Right atrium auricular region (tissue), 2 donors: ENCODE measurements at regions not wholly inside any gene's neighbourhood (a gene's known extent, or its start where the extent isn't known, plus 50 kb on each side); places are given as distances from the start of the nearest gene placed in this dataset.

Experiments
- DNase-seq: peaks from one replicate; pipeline ENCODE4 v3.0.0-alpha.2; 2019; ENCODE audit warnings: low spot score
- H3K27ac ChIP-seq, 2 donors: fragments of 200-600 bp; sonication (generic); 1 replicate in 1 of 2; 2 replicates in 1 of 2; pipeline ENCODE4 v1.5.1; 2016 to 2019
- H3K27me3 ChIP-seq, 2 donors: fragments of 200-600 bp; sonication (generic); one replicate each; pipeline versions ENCODE4 v1.5.1 to v1.6.0; 2017 to 2019
- H3K36me3 ChIP-seq: fragments of 200-600 bp; sonication (generic); one replicate; pipeline ENCODE4 v1.5.1; 2016
- H3K4me1 ChIP-seq, 2 donors: fragments of 200-600 bp; sonication (generic); one replicate each; pipeline versions ENCODE4 v1.5.1 to v1.6.0; 2017 to 2019
- H3K4me3 ChIP-seq, 2 donors: fragments of 200-600 bp; sonication (generic); 1 replicate in 1 of 2; 2 replicates in 1 of 2; pipeline ENCODE4 v1.5.1; 2017 to 2019; ENCODE audit warnings: mild to moderate bottlenecking in 1 of 2, moderate library complexity in 1 of 2
- H3K9me3 ChIP-seq, 2 donors: fragments of 200-600 bp; sonication (generic); one replicate each; pipeline ENCODE4 v1.5.1; 2019
- CTCF ChIP-seq, 2 donors: fragments of 200-600 bp; sonication (generic); IDR thresholded peaks; one replicate each; pipeline ENCODE4 v1.5.1; 2019; ENCODE audit warnings: antibody characterized with exemption in 2 of 2

GRCh38 chr2:150090031-150090430, 397.4 kb downstream of the RND3 start:
- H3K9me3 ChIP-seq = peaks cover 0 to 6% of the 10 kb centered on the region in 2 donors
- H3K4me1 ChIP-seq = no peaks in the 10 kb centered on the region

GRCh38 chr2:150088538-150088937, 398.9 kb downstream of the RND3 start:
- H3K4me1 ChIP-seq = no peaks in the 10 kb centered on the region
- H3K36me3 ChIP-seq = no peaks in the 10 kb centered on the region
- no peak overlapping the region for H3K27ac ChIP-seq
- no peak for DNase-seq
- no peaks in the 10 kb centered on the region for H3K27me3 ChIP-seq
- peaks cover 0 to 13% of the 10 kb centered on the region in 2 donors for H3K9me3 ChIP-seq
- H3K4me3 ChIP-seq = no peak overlapping the region
- TF ChIP-seq CTCF (IDR thresholded peaks at IDR 0.05) = no peak

More at GRCh38 chr2:150090031-150090430, 397.4 kb downstream of the RND3 start:
- Histone ChIP-seq H3K27ac (no peak overlapping the region), H3K27me3 (no peaks in the 10 kb centered on the region), H3K36me3 (no peaks in the 10 kb centered on the region), H3K4me3 (no peak overlapping the region)
- DNase-seq = no peak
- no peak for TF ChIP-seq CTCF (IDR thresholded peaks at IDR 0.05)

GRCh38 chr2:150085478-150085877, 402.0 kb downstream of the RND3 start:
- no peaks in the 10 kb centered on the region for H3K36me3 ChIP-seq
- H3K4me3 ChIP-seq = no peak overlapping the region
- no peaks in the 10 kb centered on the region for H3K27me3 ChIP-seq
- H3K27ac ChIP-seq = no peak overlapping the region
- H3K4me1 ChIP-seq = no peaks in the 10 kb centered on the region
- TF ChIP-seq CTCF (IDR thresholded peaks at IDR 0.05) = no peak
- H3K9me3 ChIP-seq = peaks cover 0 to 13% of the 10 kb centered on the region in 2 donors
- no peak for DNase-seq

GRCh38 chr2:150081775-150082481, 405.5 kb downstream of the RND3 start:
- Histone ChIP-seq H3K4me3 (no peak overlapping the region), H3K27me3 (no peaks in the 10 kb centered on the region), H3K36me3 (no peaks in the 10 kb centered on the region), H3K9me3 (peaks cover 0 to 13% of the 10 kb centered on the region in 2 donors), H3K4me1 (no peaks in the 10 kb centered on the region), H3K27ac (no peak overlapping the region)
- DNase-seq = no peak
- TF ChIP-seq CTCF (IDR thresholded peaks at IDR 0.05) = no peak

- H3K4me1 ChIP-seq = no peaks in the 10 kb centered on the region
- no peak overlapping the region for H3K4me3 ChIP-seq
- DNase-seq = no peak
- no peak for TF ChIP-seq CTCF (IDR thresholded peaks at IDR 0.05)
- no peaks in the 10 kb centered on the region for H3K36me3 ChIP-seq
- peaks cover 0 to 1% of the 10 kb centered on the region in 2 donors for H3K9me3 ChIP-seq
- H3K27me3 ChIP-seq = no peaks in the 10 kb centered on the region
- H3K27ac ChIP-seq = no peak overlapping the region
Measured at GRCh38 chr2:150076281-150076680, 411.2 kb downstream of the RND3 start.

GRCh38 chr2:150075831-150076230, 411.6 kb downstream of the RND3 start:
- no peaks in the 10 kb centered on the region for H3K27me3 ChIP-seq
- no peak overlapping the region for H3K27ac ChIP-seq
- no peak for DNase-seq
- no peak overlapping the region for H3K4me3 ChIP-seq
- no peaks in the 10 kb centered on the region for H3K36me3 ChIP-seq
- TF ChIP-seq CTCF (IDR thresholded peaks at IDR 0.05) = no peak
- H3K4me1 ChIP-seq = no peaks in the 10 kb centered on the region
- H3K9me3 ChIP-seq = peaks cover 0 to 6% of the 10 kb centered on the region in 2 donors
